ENCODE measurements at regions not wholly inside any gene's neighbourhood (a gene's known extent, or its start where the extent isn't known, plus 50 kb on each side); places are given as distances from the start of the nearest gene placed in this dataset.

DNA sequence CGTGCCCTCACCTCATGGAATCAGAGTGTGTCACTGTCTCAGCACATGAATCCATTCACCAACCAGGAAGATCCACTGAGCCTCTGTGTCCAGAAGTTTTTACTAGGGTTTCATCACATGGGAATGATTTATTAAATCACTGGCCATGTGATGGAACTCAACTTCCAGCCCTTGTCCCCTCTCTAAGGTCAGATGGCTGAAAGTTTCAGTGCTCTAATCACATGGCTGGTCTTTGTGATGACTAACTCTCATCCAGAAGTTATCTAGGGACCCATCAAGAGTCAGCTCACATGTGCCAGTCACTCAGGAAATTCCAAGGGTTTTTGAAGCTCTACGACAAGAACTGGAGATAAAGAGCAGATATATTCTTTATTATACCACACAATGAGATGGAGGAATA, 140.5 kb upstream of the GYPC start:
- no peak for DNase-seq

DNA sequence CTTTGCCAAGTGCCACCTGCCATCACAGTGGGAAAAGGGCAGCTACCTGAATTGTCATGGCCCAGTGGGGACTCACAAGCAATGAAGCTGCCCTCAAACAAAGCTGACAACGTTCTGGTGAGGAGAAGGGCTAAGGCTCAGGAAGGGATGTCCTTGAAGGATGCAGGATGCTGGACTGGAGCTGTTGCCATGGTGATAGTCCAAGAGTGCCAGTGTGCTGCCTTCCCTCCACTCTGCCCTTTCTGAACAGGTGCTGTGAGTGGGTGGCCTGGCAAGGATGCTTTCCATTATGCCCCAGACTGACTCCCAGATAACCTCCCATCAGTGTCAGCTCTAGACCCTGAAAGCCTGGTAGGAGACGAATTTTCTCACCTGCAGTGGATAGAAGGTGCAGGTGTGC, 137.8 kb upstream of the GYPC start:
- DNase-seq, result no peak

DNA sequence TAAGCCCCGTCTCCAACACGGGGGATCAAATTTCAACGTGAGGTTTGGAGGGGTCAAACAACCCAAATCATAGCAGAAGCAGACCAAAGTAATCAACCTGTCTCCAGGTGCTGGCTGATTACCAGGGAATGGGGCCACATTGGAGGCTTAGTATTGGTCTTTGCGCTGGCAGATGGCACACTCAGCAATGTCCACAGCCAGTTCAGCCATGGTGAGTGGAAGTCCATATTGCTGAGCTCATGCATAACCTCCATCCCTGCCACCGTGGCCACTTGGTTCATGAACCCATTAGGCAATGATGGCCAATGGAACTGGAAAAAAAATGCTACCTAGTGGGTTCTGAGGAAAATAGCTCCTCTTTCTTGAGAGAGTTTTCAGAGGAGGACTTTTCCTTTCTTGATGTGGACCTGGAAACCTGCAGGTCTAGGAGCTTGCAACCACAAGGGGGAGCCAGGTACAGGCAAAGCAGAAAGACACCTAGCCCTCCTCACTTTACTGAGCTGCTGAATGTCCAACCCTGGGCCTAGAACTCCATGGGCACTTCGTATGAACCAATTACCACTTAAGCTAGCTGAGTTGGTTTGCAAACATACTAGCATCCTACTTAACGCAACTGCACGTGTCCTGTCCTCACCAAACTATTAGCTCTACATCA, 128.0 kb upstream of the GYPC start:
- DNase-seq, result peak; percentile 6

DNA sequence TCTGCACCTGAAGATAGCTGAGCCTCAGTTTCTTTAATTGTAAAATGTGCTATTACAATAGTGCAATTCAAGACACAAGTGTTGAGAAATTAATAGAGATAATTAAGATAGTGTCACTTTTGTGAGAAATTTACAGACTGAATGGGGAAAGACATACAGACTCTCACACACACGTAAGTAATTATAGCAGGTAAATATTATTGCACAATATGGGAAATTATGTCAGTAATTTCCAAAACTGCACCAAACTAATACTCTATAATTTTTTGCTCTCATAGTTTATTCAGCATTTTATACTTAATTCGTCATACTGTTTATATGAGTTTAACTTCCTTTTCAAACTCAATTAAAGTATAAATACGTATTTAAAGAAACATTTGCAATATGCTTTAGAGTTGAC, 124.9 kb upstream of the GYPC start:
- no peak for DNase-seq

DNA sequence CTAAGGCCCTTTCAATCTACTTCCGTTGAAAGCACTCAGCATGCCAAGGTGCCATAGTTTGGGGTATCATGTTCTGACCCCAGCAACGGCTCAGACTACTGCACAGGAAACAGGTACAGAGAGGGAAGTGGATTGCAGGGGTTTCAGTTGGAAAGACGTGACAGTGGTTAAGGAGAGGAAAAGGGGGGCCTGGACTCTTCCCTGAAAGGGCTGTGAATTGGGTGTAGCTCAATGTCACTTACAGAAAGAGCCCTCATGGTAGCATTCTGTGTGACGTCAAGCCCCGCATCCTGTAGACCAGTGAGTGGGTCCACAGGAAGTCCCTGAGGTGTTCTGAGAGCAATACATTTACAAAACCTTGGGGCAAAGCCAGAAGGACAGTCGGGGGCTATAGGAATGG, 121.5 kb upstream of the GYPC start:
- no peak for DNase-seq

DNA sequence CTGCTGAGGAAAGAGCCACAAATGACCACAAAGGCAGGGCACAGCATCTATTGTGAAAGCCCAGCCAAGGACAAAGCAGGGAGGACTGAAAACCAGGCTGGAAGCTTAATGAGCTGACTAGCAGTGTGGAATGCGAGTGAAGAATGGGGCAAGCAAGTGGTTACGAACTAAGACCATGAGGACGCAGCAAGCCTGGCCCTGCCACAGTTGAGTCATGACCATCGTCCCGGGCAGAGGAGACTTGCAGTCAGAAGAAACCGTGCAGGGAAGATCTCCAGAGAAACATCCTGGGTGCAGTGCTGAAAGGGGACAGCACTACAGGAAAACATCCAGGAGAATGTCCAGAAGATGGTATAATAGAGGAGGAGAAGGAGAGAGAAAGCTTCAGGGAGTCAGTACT, 120.5 kb upstream of the GYPC start:
- no peak for DNase-seq

DNA sequence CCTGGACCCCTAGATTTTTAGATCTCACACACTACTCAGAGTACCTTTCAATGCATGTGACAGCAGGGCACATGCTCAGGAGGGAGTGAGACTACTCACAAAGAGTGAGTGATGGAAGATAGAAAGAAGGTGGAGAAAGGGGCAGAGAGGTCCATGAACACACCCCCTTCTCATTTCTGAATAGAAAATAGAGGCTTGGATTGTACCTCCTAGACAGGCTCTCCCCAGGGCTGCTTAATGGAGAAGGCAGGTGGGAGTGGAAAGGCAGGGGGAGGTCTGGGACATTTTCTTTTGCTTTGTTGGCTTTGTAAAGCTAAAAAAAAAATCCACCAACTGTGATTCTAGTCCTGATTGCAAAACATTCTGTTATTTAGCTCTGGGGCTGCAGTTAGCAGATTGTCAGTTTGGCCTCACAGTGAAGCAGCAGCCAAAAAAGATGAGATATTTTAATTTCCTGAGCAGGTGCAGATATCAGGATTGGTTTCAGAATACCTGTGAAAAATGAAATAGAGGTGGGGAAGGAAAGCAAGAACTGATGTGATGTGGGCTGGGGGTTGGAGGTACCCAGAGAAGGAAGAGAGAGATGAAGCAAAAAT, 119.3 kb upstream of the GYPC start:
- no peak for DNase-seq

DNA sequence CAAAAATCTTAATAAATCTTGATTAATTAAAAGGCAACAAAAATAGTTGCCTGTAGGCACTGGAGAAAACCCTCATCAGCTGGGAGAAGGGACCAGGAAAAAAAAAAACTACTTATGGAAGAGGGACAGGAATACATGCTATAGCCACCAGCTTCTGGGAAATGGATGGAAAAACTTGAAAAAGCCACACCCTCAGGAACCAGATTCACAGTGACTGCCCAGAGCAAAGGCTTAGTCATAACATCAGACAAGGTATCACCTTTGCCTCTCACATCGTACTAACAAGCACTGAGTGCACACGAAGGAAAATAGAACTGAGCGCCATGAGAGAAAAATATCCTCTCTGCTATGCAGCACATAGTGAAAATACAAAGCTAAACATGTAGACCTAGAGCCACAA, 116.9 kb upstream of the GYPC start:
- DNase-seq, result no peak

DNA sequence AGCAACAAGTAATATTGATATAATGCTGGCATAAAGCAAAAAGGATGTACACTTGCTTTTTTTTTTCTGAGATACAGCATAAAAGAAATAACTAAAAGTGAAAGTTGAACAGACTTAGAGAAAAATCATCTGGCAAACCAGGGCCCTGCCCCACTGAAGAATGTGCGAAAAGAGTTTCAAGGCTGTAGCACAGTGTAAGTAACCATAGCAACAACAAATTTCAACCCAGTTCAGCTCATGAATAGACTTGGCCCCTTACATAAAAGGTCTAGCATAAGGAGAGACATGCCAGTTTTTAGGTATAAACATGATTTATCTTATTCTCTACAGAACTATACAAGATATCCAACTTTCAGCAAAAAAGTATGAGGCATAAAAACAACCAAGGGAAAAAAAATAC, 113.7 kb upstream of the GYPC start:
- no peak for DNase-seq

DNA sequence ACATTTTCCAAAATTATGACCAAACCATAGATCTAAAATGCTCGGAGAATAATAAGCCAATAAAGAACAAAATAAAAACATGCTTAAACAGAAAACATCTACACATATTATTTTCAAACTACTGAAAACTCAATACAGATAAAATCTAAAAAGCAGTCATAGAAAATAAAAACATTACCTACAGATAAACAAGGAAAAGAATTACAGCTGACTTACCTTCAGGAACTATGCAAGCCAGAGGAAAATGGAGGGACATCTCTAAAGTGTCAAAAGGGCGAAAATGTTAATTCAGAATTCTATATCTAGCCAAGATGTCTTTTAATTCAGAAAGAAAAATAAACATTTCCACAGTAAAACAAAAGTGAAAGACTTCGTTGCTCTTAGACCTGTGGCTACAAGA, 112.9 kb upstream of the GYPC start:
- no peak for DNase-seq

DNA sequence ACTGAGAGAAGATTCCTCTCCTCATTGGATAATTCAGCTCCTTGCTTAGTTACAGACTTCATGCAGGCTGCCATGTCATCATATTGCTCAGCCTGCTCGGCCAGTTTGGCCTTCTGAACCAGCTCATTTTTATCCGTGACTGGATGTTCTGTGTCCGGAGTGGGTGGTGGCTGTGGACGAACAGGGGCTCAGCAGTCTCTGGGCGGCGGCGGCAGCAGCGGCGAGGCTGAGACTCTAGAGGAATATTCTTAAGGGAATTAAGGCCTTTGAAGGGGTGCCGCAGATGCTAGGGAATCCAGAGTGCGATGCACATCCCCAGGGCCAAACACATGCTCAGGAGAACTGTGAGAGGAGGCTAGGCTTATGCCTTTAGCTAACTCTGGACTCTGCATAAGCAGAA, 97.9 kb upstream of the GYPC start:
- no peak for DNase-seq

DNA sequence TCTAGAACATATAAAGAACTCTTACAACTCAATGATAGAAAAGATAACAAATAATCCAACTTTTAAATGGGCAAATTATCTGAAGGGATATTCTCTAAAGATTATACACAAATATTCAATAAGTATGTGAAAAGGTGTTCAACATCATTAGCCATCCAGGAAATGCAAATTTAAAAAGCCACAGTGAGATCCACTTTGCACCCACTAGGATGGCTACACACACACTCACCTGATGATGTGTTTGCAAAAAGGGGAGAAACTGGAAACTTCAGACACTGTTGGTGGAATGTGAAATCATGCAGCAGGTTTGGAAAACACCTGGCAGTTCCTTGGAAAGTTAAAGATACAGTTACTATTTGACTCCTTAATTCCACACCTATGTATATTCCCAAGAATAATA, 87.2 kb upstream of the GYPC start:
- no peak for DNase-seq

DNA sequence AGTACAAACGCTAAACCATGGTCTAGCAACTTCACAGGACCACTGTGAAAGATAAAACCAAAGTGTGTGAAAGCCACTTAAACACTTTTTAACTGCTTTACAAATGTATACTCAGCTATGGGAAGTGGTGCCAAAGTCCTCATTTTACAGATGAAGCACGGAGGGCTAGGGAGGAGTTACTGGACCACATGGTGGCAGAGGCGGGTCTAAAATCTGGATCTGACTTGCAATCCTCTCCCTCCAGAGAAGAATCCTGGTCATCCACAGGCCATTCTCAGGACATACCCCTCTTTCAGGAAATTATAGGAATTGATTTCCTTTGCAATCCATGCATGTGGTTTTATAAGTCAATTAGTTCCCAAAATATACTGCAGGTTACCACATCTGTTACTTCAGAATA, 84.6 kb upstream of the GYPC start:
- DNase-seq, result no peak

DNA sequence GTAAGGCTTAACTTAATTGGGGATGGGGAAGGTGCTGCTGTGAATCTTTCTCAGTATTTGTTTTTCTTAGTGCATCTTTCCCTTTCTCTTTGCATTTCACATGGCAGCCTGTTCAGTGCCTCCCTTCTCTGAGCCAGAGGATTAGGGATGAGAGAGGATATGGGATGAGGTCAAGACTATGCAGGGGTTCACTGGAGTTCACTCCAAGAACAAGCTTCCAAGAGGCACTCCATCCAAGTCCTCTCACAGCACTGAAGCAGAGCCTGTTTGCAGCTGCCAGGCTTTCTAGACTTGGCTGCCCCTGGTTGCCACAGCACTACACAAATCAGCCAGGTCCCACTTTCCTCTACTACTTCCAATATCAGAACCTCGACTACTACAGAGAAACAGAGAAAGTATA, 80.3 kb upstream of the GYPC start:
- no peak for DNase-seq

DNA sequence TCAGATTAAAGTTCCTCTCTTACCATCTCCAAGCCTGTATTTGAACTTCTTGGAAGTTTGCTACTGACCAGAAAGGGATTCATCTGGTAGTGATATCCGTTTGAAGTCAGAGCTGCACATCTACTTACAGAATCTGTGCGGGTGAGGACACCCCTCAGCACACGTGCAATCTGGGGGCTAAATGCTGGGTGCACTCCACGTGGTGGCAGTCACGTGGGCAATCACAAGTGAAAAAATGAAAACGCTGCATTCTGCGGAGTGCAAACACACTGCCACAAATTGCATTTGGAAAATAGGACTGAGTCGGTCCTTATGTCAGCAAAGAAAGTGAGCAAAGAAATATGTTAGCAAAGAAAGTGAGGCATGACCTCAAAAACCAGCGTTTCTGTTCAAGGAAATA, 76.1 kb upstream of the GYPC start:
- DNase-seq, result no peak

DNA sequence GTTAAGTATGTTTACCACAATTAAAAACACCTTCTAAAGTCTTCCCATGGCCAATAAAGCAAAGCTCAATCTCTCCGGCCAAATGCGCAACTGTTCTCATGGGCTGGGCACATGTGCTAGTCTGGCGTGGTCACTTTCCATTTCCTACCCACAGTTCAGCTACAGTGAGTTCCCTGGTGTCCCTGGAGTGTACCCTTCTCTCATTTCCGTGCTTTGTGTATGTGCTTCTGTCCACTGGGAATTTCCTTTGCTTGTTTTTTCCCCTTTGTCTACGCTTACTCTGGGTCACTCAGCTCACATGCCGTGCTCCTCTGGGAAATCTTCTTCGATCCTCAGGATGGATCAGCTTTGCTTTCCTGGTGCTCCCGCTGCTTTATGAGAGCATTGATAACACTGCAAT, 69.6 kb upstream of the GYPC start:
- DNase-seq, result no peak

DNA sequence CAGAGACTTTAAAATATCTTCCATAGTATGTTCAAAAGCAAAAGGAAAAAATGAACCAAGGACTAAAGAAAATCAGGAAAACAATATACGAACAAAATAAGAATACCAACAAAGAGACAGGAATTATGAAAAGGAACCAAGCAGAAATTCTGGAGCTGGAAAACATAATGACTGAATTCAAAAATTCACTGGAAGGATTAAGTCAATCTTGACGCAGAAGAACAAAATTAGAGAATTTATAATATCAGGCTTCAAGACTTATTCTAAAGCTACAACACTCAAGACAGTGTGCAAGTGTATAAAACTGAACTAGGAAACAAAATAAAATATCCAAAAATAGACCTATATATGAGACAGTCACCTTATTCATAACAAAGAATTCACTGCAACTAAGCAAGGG, 56.9 kb upstream of the GYPC start:
- no peak for DNase-seq

DNA sequence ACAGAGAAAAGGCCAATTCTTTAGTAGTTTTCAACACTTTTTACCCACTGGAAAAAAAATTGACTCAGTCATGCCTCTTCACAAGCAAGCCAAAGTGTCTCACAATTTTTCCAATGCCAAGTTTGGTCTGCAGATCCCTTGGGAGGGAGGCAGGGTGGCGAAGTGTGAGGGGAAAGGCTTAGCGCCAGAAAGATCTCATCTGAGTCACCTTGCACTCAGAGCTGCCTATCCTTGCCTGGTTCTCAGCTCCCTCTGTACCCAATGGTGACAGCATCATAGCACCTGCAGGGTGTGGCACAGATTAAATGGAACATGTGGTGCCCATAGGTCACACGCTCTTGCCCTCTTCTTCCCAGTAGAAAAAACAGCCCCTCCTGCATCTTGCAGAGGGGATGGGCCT, 55.2 kb upstream of the GYPC start:
- DNase-seq, result no peak

DNA sequence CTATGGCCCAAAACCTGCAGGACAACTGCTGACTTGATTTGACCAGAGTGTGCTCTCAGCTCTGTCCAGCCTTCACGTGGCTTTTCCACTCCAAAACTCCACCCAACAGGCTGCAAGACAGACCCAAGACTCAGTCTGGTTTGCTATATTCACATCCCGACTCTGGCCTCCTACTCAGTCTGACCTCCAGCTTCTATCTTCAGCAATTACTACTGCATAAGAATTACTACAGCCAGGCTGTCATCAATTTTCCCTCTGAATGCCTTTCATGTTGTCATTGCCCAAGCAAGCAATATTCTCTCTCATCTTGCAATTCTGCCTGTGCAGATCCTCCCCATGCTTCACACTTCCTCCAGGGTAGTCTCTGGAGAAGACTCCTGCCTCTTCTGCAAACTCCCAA, 53.6 kb upstream of the GYPC start:
- DNase-seq, result no peak

Data from NCI-H1694 treated with DMSO at 0.1 percent for 48 hours (cell line).